ENCODE measurements at regions not wholly inside any gene's neighbourhood (a gene's known extent, or its start where the extent isn't known, plus 50 kb on each side); places are given as distances from the start of the nearest gene placed in this dataset.

GRCh38 chr14:80108430-80108829, 102.9 kb downstream of the DIO2 start:
- H3K9me3 ChIP-seq (ENCODE audit: control insufficient read depth in 1 of 2, insufficient read depth in 1 of 2, low read depth in 1 of 2, low read length in 2 of 2): peaks cover 0 to 5% of the 10 kb centered on the region in 2 experiments; a peak in 1 of 4 replicates
- no peak overlapping the region for H3K27ac ChIP-seq (ENCODE audit: low read depth, low read length)
- no peaks in the 10 kb centered on the region for H3K27me3 ChIP-seq (ENCODE audit: insufficient read depth, low read length)
- H3K9ac ChIP-seq (ENCODE audit: low read length): no peak overlapping the region
- RAD21 ChIA-PET (ENCODE audit: low non-redundant PET in 1 of 2, low total read pairs in 2 of 2, uncharacterized antibody in 2 of 2, unreplicated experiment in 2 of 2): no interaction called here
- H3K79me2 ChIP-seq (ENCODE audit: insufficient read depth, low read length): no peaks in the 10 kb centered on the region
- H3K4me1 ChIP-seq (ENCODE audit: control insufficient read depth in 1 of 2, insufficient read depth in 2 of 2, low read length in 2 of 2): no peaks in the 10 kb centered on the region
- CTCF ChIA-PET: no interaction called here
- intact Hi-C loops (cut with micrococcal nuclease): no loop called here
- POLR2A ChIA-PET: no interaction called here
- H3K4me3 ChIP-seq (replicated peaks in 1 of 2; ENCODE audit: low read depth in 1 of 2, low read length in 2 of 2): no peak overlapping the region
- H3K9me2 ChIP-seq (ENCODE audit: insufficient read depth): no peaks in the 10 kb centered on the region
- ATAC-seq (no peak), DNase-seq (ENCODE audit: low read depth, low spot score) (no peak)
- H3K36me3 ChIP-seq (ENCODE audit: control insufficient read depth in 1 of 2, insufficient read depth in 2 of 2, low read length in 2 of 2): no peaks in the 10 kb centered on the region
- TF ChIP-seq JUND (IDR thresholded peaks at IDR 0.05) (no peak), ELF1 (IDR thresholded peaks at IDR 0.05; ENCODE audit: borderline replicate concordance, low read depth) (no peak), CBX3 (IDR thresholded peaks at IDR 0.05; ENCODE audit: low read depth) (no peak), POLR2A (IDR thresholded peaks at IDR 0.05; ENCODE audit: borderline replicate concordance, extremely low read depth, insufficient read depth, insufficient read length) (no peak), EGR1 (IDR thresholded peaks at IDR 0.05; ENCODE audit: low read depth) (no peak), EZH2 (IDR thresholded peaks at IDR 0.05) (no peak), FOSL1 (IDR thresholded peaks at IDR 0.05; ENCODE audit: low read depth) (no peak), POLR2AphosphoS5 (IDR thresholded peaks at IDR 0.05; ENCODE audit: low read depth, low read length) (no peak), YY1 (IDR thresholded peaks at IDR 0.05; ENCODE audit: extremely low read depth, insufficient replicate concordance, low read depth, low read length) (no peak), CEBPB (IDR thresholded peaks at IDR 0.05; ENCODE audit: low read depth) (no peak), RAD21 (IDR thresholded peaks at IDR 0.05; ENCODE audit: low read depth) (no peak), SIN3A (IDR thresholded peaks at IDR 0.05; ENCODE audit: low read depth) (no peak), ZNF274 (IDR thresholded peaks at IDR 0.05; ENCODE audit: low read depth, low read length) (no peak)
- TF ChIP-seq, protein P1, sequence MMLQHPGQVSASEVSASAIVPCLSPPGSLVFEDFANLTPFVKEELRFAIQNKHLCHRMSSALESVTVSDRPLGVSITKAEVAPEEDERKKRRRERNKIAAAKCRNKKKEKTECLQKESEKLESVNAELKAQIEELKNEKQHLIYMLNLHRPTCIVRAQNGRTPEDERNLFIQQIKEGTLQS (IDR thresholded peaks at IDR 0.05): no peak
- TF ChIP-seq, protein P2, sequence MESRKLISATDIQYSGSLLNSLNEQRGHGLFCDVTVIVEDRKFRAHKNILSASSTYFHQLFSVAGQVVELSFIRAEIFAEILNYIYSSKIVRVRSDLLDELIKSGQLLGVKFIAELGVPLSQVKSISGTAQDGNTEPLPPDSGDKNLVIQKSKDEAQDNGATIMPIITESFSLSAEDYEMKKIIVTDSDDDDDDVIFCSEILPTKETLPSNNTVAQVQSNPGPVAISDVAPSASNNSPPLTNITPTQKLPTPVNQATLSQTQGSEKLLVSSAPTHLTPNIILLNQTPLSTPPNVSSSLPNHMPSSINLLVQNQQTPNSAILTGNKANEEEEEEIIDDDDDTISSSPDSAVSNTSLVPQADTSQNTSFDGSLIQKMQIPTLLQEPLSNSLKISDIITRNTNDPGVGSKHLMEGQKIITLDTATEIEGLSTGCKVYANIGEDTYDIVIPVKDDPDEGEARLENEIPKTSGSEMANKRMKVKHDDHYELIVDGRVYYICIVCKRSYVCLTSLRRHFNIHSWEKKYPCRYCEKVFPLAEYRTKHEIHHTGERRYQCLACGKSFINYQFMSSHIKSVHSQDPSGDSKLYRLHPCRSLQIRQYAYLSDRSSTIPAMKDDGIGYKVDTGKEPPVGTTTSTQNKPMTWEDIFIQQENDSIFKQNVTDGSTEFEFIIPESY (IDR thresholded peaks at IDR 0.05; ENCODE audit: extremely low read depth, insufficient replicate concordance, low read length): no peak
- TF ChIP-seq, protein P3, sequence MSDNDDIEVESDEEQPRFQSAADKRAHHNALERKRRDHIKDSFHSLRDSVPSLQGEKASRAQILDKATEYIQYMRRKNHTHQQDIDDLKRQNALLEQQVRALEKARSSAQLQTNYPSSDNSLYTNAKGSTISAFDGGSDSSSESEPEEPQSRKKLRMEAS (IDR thresholded peaks at IDR 0.05): no peak
- H2AFZ ChIP-seq (ENCODE audit: low read depth, low read length, poor library complexity, severe bottlenecking): no peak overlapping the region
- BruUV-seq (replicated peaks): no TSS peak
- no peaks in the 10 kb centered on the region for H4K20me1 ChIP-seq (ENCODE audit: insufficient read depth)
- H3K4me2 ChIP-seq (ENCODE audit: low read length): no peak overlapping the region

Measured in HCT116 (cell line).